NCI-H345 (cell line): ENCODE measurements at regions not wholly inside any gene's neighbourhood (a gene's known extent, or its start where the extent isn't known, plus 50 kb on each side); places are given as distances from the start of the nearest gene placed in this dataset.

Experiments
- DNase-seq: peaks from one replicate; lab custom pipeline; 2025; lab: John Stamatoyannopoulos, UW

GRCh38 chr10:130430852-130431704 lies 294.9 kb downstream of the GLRX3 start:
- DNase-seq, result no peak

- DNase-seq, result no peak
Observed at GRCh38 chr10:130432271-130432670, 296.1 kb downstream of the GLRX3 start.

DNA sequence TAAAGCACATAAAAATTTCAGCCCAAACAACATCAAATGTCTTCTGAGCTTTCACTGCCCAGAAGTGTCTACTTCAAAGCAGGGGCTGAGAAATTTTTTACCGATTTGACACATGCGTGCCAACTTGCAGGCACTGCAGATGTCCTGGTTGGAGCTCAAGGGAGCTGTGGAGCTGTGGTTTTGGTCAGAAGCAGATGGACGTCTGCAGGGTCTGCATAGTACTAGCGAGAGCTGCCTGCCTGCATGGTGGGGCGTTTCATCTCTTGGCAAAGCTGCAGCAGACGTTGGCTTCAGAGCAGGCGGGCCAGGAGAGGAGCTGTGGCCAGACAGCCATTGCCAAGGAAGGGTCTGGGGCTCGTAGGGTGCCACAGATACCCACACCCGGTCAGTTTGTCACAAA lies 296.7 kb downstream of the GLRX3 start:
- DNase-seq, result no peak

- no peak for DNase-seq
Observed at GRCh38 chr10:130434446-130435385, 298.5 kb downstream of the GLRX3 start.

DNA sequence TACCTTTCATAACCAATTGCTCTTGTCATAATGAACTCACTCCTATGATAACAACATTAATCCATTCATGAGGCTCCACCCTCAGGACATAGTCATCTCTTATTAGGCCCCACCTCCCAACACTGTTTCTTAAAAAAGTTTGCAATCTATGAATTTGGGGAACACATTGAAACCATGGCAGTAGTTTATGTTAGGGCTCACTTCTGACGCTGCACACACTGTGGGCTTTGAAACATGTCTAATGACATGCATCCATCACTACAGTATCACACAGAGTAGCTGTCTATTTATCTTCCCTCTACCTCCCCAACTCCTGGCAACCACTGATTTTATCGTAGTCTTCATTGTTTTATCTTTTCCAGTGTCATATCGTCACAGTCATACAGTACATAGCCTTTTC lies 299.8 kb downstream of the GLRX3 start:
- no peak for DNase-seq

GRCh38 chr10:130438861-130439260 lies 302.7 kb downstream of the GLRX3 start:
- no peak for DNase-seq

- DNase-seq, result no peak
Observed at GRCh38 chr10:130439766-130440165, 303.6 kb downstream of the GLRX3 start.

DNA sequence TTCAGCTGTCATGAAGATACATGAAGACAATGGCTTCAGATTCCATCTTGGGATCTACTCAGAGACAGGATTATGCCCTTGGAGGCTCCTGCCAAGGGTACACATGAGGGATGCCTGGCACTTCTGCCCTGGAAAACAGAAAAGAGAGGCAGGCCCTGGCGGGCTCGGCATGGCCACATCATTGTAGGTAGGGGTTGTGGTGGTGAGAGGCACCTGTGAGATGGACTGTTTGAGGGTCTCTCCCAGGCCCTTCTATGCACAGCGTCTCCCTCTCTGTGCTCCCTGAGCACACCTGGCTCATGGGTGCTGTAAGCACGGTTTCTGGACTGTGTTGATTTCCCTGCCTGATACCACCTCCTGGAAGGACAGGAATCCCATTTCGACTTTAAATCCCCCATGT lies 304.3 kb downstream of the GLRX3 start:
- DNase-seq, result no peak

DNA sequence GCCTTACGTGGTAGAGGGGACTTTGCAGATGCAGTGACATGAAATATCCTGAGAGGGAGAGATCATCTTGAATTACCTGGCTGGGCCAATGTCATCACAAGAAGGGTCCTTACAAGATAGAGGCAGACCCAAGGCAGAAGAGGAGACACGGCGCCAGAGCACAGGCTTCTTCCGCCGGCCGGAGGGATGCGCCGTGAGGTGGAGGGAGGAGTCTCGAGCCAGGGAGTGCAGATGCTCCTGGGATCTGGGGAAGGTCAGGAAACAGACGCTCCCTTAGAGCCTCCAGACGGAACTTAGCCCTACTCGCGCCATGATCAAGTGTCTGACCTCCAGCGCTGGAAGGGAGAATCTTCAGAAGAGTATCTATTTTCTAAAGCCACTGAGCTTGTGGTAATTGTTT lies 304.8 kb downstream of the GLRX3 start:
- DNase-seq, result no peak

DNA sequence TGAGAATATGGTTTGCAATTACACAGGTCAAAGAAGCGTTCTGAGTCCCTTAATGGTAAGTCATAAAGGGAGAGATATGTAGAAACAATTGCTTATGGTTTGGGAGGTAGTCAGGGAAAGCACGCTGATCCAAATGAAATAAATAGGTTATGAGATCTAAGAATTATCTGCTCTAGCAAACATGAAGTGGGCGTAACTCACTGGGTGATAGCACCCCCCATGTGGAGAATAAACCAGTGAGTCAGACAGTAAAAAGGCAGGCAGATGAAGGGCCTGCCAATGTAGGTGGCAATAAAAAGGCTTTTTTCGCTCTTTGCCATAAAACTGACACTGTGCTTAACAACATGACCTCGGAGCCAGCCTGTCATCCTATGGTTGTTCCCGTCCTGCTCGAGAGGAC lies 306.9 kb downstream of the GLRX3 start:
- DNase-seq, result no peak

GRCh38 chr10:130453036-130453720 lies 317.0 kb downstream of the GLRX3 start:
- DNase-seq, result no peak

DNA sequence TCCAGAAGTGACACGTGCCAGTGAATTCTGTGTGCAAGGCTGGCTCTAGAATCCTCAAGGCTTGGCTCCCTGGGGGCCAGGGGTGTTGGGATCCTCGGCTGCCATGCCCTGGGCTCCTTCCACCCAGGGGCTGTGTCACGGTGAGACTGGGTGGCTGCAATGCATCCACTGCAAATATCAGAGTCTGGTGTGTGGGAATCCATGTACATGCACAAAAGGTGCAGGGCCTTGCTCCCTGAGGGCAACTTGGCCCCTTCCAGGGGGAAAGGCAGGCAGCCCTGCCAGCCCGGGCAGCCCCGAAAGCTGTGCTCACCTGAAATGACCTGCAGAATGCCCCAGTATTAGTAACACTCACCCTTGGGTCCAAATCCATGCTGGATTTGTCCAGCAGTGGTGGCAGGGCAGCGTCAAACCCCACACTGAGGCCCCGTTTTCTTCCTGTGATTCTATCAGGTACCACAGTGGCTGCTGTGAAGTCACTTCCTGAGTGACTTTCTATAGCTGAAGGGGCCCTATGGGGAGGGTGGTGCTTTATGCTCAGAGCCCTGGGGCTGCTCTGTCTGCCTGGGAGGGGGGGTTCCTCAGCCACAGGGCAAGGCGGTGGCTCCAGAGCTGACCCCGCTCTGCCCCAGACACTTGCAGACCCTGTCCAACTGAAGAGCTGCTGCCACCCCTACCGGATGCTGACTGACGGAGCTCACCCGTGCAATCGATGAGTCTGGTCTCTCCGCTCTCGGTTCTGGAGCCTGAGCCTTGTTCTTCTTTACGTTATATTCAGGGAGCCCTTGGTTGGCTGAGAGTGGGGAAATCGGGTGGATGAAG lies 317.7 kb downstream of the GLRX3 start:
- DNase-seq, result no peak

- no peak for DNase-seq
Observed at GRCh38 chr10:130454543-130455000, 318.4 kb downstream of the GLRX3 start.

- no peak for DNase-seq
Observed at GRCh38 chr10:130455111-130455695, 319.0 kb downstream of the GLRX3 start.

DNA sequence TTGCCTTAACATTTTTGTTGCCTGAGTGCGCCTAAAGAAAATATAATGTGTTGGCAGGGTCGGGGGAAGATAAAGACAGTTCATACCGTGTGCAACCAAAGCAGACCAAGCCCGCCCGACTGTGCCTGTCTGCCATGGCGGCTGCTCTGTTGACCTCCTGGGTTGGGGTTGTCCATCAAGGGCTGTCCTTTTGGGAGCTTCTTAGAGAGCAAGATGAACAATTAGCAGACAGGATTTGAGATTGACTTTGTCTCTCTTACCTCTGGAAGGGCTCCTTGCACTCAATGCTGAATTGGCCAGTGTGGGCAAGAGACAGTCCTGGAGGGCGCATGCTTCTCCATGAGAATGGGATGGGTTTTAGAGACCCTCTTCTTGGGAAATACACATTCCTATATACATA lies 319.6 kb downstream of the GLRX3 start:
- no peak for DNase-seq

GRCh38 chr10:130456616-130457015 lies 320.4 kb downstream of the GLRX3 start:
- no peak for DNase-seq

GRCh38 chr10:130458509-130458908 lies 322.3 kb downstream of the GLRX3 start:
- DNase-seq, result no peak

- no peak for DNase-seq
Observed at GRCh38 chr10:130459011-130459410, 322.8 kb downstream of the GLRX3 start.

- no peak for DNase-seq
Observed at GRCh38 chr10:130459851-130460490, 323.8 kb downstream of the GLRX3 start.

- DNase-seq, result no peak
Observed at GRCh38 chr10:130461631-130462030, 325.4 kb downstream of the GLRX3 start.
